ENCODE measurements at regions not wholly inside any gene's neighbourhood (a gene's known extent, or its start where the extent isn't known, plus 50 kb on each side); places are given as distances from the start of the nearest gene placed in this dataset.

- DNase-seq (no peak), ATAC-seq (ENCODE audit: insufficient read depth, low FRiP score) (no peak)
- no peak for TF ChIP-seq CTCF (IDR thresholded peaks at IDR 0.05; ENCODE audit: control extremely low read depth, extremely low read depth)
- Histone ChIP-seq H3K4me1 (ENCODE audit: control insufficient read depth in 5 of 5, insufficient read depth in 5 of 5, low read length in 5 of 5) (peaks cover 0 to 6% (median 2%) of the 10 kb centered on the region in 5 donors), H3K27me3 (ENCODE audit: control insufficient read depth in 3 of 3, insufficient read depth in 3 of 3, low read length in 2 of 3) (no peaks in the 10 kb centered on the region), H3K4me3 (no peak overlapping the region), H3K36me3 (ENCODE audit: control insufficient read depth in 4 of 4, insufficient read depth in 4 of 4, low read length in 4 of 4) (no peaks in the 10 kb centered on the region), H3K27ac (ENCODE audit: low read depth in 1 of 2, low read length in 1 of 2) (no peak overlapping the region), H3K9ac (ENCODE audit: insufficient read depth in 1 of 2, low read length in 2 of 2) (no peak overlapping the region), H3K9me3 (ENCODE audit: control insufficient read depth in 4 of 4, insufficient read depth in 3 of 4, low read length in 3 of 4) (peaks cover 0 to 2% (median 0%) of the 10 kb centered on the region in 4 donors)
- WGBS, 2 donors = 95 to 97% methylated on average over 5 of the region's 5 CpGs
Observed at GRCh38 chr6:155787168-155787567, 331.5 kb upstream of the NOX3 start.

DNA sequence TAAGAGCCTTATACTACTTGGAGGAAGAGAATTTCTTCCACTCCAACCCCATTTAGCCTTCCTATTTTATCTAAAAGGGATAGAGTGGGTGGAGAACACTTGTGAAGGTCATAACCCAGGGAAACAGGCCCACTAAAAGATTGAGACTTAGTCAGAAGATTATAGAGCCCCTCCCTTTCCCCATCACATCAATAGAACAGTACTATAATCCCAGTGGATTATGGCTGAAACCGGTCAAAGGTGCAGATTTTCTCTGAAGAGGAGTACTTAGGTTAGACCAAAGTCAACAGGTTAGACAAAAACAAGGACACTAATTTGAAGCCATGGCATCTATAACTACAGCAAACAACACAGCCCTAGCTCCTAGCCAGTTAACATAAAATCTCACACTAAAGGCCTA is 330.9 kb upstream of the NOX3 start:
- Histone ChIP-seq H3K9ac (ENCODE audit: insufficient read depth in 1 of 2, low read length in 2 of 2) (no peak overlapping the region), H3K4me1 (ENCODE audit: control insufficient read depth in 5 of 5, insufficient read depth in 5 of 5, low read length in 5 of 5) (peaks cover 0 to 10% (median 7%) of the 10 kb centered on the region in 5 donors), H3K27me3 (ENCODE audit: control insufficient read depth in 3 of 3, insufficient read depth in 3 of 3, low read length in 2 of 3) (no peaks in the 10 kb centered on the region), H3K27ac (ENCODE audit: low read depth in 1 of 2, low read length in 1 of 2) (no peak overlapping the region), H3K4me3 (no peak overlapping the region), H3K36me3 (ENCODE audit: control insufficient read depth in 4 of 4, insufficient read depth in 4 of 4, low read length in 4 of 4) (no peaks in the 10 kb centered on the region), H3K9me3 (ENCODE audit: control insufficient read depth in 4 of 4, insufficient read depth in 3 of 4, low read length in 3 of 4) (peaks cover 0 to 2% (median 0%) of the 10 kb centered on the region in 4 donors)
- DNase-seq = no peak
- ATAC-seq (ENCODE audit: insufficient read depth, low FRiP score) = no peak
- no peak for TF ChIP-seq CTCF (IDR thresholded peaks at IDR 0.05; ENCODE audit: control extremely low read depth, extremely low read depth)
- WGBS, 2 donors = 86 to 100% methylated on average over 1 of the region's 1 CpG

DNA sequence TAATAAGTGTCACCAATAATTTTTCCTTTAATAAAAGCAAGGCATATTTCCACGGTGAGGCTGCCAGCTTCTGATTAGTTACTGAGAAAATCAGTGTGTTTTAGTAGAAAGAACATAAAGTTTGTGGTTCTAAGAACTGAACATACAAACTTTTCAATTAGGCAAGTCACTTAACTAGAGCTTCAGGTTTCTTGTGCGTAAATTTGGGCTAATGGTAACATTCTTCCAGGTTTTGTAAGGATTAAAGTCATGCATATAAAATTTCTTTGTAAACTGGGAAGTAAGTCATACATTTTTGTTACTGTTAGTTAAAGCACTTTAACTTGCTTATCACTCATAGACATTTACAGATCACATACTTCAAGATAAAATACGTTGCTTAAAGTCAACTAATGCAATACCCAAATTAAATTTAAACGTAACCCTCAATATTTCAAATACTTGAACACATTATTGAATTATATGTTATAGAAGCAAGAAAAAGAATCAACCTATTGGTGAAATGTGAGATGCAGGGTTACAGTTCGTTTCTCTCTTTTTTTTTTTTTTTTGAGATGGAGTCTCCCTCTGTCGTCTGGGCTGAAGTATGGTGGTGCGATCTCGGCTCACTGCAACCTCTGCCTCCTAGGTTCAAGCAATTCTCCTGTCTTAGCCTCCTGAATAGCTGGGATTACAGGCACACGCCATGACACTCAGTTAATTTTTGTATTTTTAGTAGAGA is 327.3 kb upstream of the NOX3 start:
- WGBS, 2 donors = 69 to 76% methylated on average over 9 of the region's 9 CpGs
- ATAC-seq (ENCODE audit: insufficient read depth, low FRiP score) = no peak
- DNase-seq = no peak

More for the DNA sequence above, 327.3 kb upstream of the NOX3 start:
- H3K9ac ChIP-seq (ENCODE audit: insufficient read depth in 1 of 2, low read length in 2 of 2) = no peak overlapping the region
- peaks cover 0 to 13% (median 8%) of the 10 kb centered on the region in 5 donors for H3K4me1 ChIP-seq (ENCODE audit: control insufficient read depth in 5 of 5, insufficient read depth in 5 of 5, low read length in 5 of 5)
- H3K27ac ChIP-seq (ENCODE audit: low read depth in 1 of 2, low read length in 1 of 2) = no peak overlapping the region
- no peaks in the 10 kb centered on the region for H3K27me3 ChIP-seq (ENCODE audit: control insufficient read depth in 3 of 3, insufficient read depth in 3 of 3, low read length in 2 of 3)
- no peak for TF ChIP-seq CTCF (IDR thresholded peaks at IDR 0.05; ENCODE audit: control extremely low read depth, extremely low read depth)
- H3K9me3 ChIP-seq (ENCODE audit: control insufficient read depth in 4 of 4, insufficient read depth in 3 of 4, low read length in 3 of 4) = peaks cover 0 to 2% (median 0%) of the 10 kb centered on the region in 4 donors
- H3K4me3 ChIP-seq = no peak overlapping the region
- H3K36me3 ChIP-seq (ENCODE audit: control insufficient read depth in 4 of 4, insufficient read depth in 4 of 4, low read length in 4 of 4) = no peaks in the 10 kb centered on the region
